HG02759 (cell line): ENCODE measurements at regions not wholly inside any gene's neighbourhood (a gene's known extent, or its start where the extent isn't known, plus 50 kb on each side); places are given as distances from the start of the nearest gene placed in this dataset.
"Not testable (repeated sequence)": the region's sequence is repeated elsewhere in the genome, so short reads cannot be mapped to it uniquely, and the experiment has no call there.

ENCODE experiments used
- ATAC-seq: cut with Tn5 transposase; IDR thresholded peaks from one replicate; pipeline ENCODE4 v1.9.1; 2021; ENCODE audit warnings: mild to moderate bottlenecking, moderate library complexity; ENCODE audit not compliant: unreplicated experiment

DNA sequence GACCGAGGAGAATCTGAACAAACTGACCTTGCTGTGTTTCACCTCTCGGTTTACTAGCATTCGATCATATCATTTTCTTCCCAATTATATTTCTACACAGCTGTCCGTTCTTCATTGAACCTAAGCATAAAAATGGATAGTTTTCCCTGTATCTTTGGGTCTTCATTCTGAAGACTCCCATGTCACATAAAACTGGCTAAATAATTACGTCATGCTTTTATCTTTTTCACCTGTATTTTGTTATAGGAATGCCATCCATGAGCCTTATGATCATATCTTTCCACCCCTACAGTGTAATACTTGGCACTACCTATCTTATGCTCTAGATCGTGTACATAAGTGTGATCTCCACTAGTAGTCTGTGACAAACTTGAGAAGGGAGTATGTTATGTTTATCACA is 456.1 kb downstream of the FGF13 start:
- ATAC-seq, result no peak

DNA sequence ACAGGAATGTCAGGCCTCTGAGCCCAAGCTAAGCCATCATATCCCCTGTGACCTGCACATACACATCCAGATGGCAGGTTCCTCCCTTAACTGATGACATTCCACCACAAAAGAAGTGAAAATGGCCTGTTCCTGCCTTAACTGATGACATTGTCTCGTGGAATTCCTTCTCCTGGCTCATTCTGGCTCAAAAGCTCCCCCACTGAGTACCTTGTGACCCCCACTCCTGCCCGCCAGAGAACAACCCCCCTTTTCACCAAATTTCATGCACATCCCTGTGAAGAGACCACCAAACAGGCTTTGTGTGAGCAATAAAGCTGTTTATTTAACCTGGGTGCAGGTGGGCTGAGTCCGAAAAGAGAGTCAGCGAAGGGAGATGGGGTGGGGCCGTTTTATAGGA is 447.4 kb downstream of the FGF13 start:
- ATAC-seq, result not testable (repeated sequence)

DNA sequence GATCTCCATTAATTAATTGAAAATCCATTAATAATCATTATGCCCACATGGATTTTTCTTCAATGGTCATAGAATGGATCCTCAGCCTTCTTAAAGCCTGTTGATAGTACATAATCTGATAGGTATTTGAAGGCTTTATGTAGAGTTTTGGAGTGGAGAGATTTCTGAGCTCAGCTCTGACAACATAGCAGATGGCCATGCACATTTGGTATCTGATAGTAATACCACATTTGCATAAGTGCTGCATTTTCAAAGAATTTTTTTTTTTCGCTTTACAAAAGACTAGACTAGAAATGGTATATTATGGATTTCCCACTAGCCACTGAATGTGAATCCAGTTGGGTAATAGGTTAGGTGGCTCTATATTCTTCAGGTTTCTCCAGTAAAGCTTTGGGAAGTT is 440.6 kb downstream of the FGF13 start:
- no peak for ATAC-seq

DNA sequence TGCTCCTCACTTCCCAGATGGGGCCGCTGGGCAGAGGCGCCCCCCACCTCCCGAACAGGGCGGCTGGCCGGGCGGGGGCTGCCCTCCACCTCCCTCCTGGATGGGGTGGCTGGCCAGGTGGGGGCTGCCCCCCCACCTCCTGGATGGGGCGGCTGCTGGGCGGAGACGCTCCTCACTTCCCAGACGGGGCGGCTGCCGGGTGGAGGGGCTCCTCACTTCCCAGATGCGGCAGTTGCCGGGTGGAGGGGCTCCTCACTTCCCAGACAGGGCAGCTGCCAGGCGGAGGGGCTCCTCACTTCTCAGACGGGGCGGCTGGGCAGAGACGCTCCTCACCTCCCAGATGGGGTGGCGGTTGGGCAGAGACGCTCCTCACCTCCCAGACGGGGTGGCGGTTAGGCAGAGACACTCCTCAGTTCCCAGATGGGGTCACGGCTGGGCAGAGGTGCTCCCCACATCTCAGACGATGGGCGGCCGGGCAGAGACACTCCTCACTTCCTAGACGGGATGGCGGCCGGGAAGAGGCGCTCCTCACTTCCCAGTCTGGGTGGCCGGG is 428.8 kb downstream of the FGF13 start:
- not testable (repeated sequence) for ATAC-seq

DNA sequence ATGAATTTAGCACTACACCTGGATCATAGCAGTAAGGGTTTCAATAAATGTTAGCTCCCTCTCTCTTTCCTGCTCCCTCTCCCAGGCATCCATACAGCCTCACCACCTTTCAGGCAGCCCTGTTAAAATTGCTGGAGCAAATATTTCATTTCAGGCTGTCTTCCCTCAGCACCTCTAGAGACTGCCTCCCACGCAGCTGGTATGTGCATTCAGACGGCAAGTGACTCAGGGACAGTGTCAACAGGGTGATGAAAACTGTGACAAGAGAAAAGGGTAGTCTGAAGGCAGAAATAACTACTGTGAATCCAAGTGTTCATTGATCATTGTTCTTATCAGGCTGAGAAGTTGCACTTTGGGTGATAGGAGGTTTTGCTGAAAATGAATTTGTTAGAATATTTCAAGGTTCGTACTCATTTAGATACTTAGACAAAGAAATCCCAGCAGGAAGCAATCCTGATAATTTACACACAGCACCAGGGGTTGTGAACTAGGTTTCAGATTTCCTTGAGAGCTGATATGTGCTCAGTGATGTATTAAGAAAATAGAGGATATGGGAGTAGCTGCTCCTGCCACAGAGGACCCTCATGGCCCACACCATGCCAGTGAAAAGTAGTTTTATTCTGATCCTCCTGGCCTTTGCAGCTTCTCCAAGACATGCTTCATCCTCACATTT is 424.2 kb downstream of the FGF13 start:
- ATAC-seq, result no peak

DNA sequence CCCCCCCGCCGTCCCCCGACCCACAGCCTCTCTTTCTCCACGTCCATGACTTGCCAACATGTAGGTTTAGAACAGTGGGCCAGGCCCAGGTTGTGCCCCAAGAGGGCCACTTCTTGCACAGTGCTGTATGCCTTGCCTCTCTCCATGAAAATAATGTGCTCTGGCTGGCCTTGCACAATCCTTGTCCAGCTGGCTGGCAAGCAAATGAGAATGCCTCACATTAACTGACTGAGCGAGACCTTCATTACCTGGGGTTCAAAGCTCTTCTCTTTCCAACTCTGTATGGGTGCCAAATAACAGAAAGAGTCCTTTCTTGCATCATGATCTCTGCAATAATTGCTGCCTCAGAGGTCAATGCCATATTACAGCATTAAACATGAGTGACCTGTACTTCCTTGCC is 416.6 kb downstream of the FGF13 start:
- ATAC-seq, result no peak

DNA sequence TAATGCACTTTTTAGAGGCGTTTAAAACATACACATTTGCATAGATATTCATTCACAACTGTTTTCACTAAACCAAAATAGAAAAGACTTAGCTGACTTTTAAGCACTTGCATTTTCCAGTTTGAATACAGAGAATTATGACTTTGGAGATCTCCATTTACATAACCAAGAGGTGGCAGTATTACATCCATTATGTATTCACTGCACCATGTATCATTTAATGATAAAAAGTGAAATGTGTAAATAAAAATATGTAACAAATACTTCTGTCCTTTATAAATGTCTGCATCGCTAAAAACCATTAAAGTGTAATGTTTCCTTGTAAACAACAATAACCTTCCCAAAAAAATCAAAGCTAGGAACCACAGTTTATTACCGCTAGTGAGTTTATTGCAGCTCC is 413.2 kb downstream of the FGF13 start:
- ATAC-seq, result no peak

DNA sequence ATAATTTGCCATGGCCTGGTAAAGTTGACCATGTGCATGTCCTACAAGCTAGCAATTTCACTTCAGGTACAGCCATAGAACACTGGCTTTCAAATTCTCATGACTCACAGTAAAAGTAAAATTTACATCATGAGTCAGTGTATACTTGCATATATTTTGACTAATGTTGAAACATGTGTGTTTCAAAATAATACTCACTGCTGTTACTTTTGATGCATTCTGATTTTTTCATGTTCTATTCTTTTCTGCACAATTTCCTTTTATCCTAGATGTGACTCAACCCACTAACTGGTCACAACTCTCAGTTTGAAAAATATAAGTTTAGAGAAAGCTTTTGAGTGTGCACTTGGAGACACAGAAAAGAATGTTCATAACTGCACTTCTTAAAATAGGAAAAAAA is 365.7 kb downstream of the FGF13 start:
- ATAC-seq, result no peak

DNA sequence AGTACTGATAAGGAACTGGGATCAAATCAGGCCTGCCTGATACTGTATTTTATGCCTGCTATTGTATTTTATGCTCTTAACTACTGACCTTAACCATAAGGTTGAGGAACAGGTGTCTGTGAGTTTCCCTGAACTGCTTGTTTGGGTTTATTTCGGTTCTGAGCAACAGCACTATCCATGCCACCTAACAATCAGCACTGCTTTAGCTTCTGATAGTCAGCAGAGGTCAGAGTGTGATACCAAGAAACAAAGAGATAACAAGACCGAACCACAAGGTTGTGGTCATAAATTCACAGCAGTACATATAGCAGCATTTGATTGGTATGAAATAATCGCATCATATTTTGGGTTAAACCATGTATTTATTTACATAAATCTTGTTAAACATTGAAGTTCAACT is 362.2 kb downstream of the FGF13 start:
- no peak for ATAC-seq

DNA sequence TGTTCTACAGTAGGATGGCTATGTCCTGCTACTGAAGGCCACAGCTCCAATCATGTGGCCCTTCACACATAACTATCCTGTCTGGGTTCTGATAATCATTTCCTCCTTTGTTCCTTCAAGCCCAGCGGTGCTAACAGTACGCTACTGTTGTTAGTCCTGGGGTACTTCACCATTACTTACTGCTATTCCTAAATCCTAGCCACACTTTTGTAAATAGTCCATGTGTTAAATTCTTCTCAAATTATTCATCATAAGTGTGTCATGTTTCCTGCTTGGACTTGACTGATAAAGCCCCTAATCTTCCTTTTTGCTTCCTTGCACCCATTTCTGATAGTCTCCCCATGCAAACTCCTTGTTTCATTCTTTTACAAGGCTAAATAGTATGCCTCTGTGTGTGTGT is 332.6 kb downstream of the FGF13 start:
- ATAC-seq, result no peak

DNA sequence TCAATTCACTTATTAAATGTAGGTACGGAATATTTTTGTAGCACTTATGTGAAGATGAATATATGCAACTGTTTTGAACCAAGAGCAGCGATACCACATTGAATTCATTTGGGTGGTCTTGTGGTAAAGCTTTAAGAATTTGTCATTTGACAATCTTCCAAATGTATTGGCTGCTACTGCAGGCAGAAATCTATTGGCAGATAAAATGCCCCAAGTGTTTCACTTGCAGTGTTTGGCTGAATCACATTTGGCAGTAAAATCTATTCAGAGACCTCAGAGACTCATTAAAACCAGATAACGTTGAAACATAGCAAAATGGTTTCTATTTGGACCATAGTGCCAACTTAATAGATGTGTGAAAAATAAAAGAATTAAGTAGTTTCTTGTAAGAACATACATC is 303.4 kb downstream of the FGF13 start:
- ATAC-seq, result no peak

DNA sequence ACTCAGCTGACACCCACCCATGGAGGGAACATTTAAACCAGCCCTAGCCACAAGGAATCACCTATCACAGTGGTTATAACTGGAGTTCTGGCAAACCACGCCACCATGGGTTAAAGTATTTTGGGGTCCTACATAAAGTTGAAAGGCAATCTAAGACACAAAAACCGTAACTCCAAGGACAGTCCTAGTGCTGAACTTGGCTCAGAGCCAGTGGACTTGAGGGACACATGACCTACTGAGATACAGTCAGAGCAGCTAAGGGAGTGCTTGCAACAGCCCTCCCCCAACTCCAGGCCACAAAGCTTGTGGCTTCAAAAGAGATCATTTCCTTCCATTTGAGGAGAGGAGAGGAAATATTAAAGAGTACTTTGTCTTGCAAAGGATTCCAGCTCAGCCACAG is 300.5 kb downstream of the FGF13 start:
- ATAC-seq, result no peak
